H1 (cell line): ENCODE measurements at regions not wholly inside any gene's neighbourhood (a gene's known extent, or its start where the extent isn't known, plus 50 kb on each side); places are given as distances from the start of the nearest gene placed in this dataset.
"Not testable (repeated sequence)": the region's sequence is repeated elsewhere in the genome, so short reads cannot be mapped to it uniquely, and the experiment has no call there.

Source experiments
- BRCA1 ChIP-seq: IDR thresholded peaks from 2 replicates; pipeline ENCODE4 v1.6.1; 2012; ENCODE audit warnings: low read depth, low read length, improper control_type of control experiment
- EP300 ChIP-seq, 2 experiments: IDR thresholded peaks; 1 replicate in 1 of 2; 2 replicates in 1 of 2; pipeline ENCODE4 v1.6.1; 2011 to 2012; ENCODE audit warnings: low read depth in 2 of 2, low read length in 2 of 2, mild to moderate bottlenecking in 2 of 2, borderline replicate concordance in 1 of 2, inconsistent platforms in 1 of 2, moderate library complexity in 1 of 2
- EZH2 ChIP-seq: fragments of 200-600 bp; sonication (generic); IDR thresholded peaks from 2 replicates; pipeline ENCODE4 v1.7.1; 2012; ENCODE audit warnings: low read depth, mild to moderate bottlenecking, moderate library complexity, low read length, inconsistent platforms; ENCODE audit not compliant: severe bottlenecking
- JUN ChIP-seq: IDR thresholded peaks from 2 replicates; pipeline ENCODE4 v1.6.1; 2011; ENCODE audit warnings: low read depth, mild to moderate bottlenecking, improper control_type of control experiment, low read length
- JUND ChIP-seq: IDR thresholded peaks from 2 replicates; pipeline ENCODE4 v1.6.1; 2011; ENCODE audit warnings: mild to moderate bottlenecking, improper control_type of control experiment, low read length
- MAFK ChIP-seq: IDR thresholded peaks from 2 replicates; pipeline ENCODE4 v1.6.1; 2012; ENCODE audit warnings: low read depth, mild to moderate bottlenecking, improper control_type of control experiment, low read length
- POLR2A ChIP-seq, 2 experiments: IDR thresholded peaks; 1 replicate in 1 of 2; 2 replicates in 1 of 2; pipeline ENCODE4 v1.6.1; 2011; ENCODE audit warnings: low read depth in 2 of 2, low read length in 2 of 2, mild to moderate bottlenecking in 2 of 2; ENCODE audit errors: control extremely low read depth in 1 of 2
- POLR2AphosphoS5 ChIP-seq: IDR thresholded peaks from 2 replicates; pipeline ENCODE4 v1.6.1; 2011; ENCODE audit warnings: low read depth, low read length
- RXRA ChIP-seq: IDR thresholded peaks from 2 replicates; pipeline ENCODE4 v1.6.1; 2011; ENCODE audit warnings: low read depth, mild to moderate bottlenecking, low read length, moderate library complexity; ENCODE audit not compliant: insufficient read depth
- TF ChIP-seq, protein P1 (sequence below): fragments of 300-600 bp; sonication (generic); IDR thresholded peaks from 2 replicates; pipeline ENCODE4 v1.7.1; 2012; ENCODE audit warnings: low read length, moderate library complexity, mild to moderate bottlenecking, inconsistent platforms; ENCODE audit not compliant: insufficient replicate concordance
- TF ChIP-seq, protein P2 (sequence below), 3 experiments: IDR thresholded peaks; 1 replicate in 2 of 3; 2 replicates in 1 of 3; pipeline versions ENCODE4 v1.5.1 to v1.6.1; 2011; ENCODE audit warnings: low read length in 3 of 3, mild to moderate bottlenecking in 3 of 3, inconsistent platforms in 2 of 3, low read depth in 1 of 3, moderate library complexity in 1 of 3; ENCODE audit not compliant: insufficient read depth in 1 of 3; ENCODE audit errors: control extremely low read depth in 1 of 3
- TF ChIP-seq, protein P3 (sequence below): IDR thresholded peaks from 2 replicates; pipeline ENCODE4 v1.6.1; 2011; ENCODE audit warnings: low read depth, mild to moderate bottlenecking, low read length; ENCODE audit not compliant: insufficient read depth

DNA sequence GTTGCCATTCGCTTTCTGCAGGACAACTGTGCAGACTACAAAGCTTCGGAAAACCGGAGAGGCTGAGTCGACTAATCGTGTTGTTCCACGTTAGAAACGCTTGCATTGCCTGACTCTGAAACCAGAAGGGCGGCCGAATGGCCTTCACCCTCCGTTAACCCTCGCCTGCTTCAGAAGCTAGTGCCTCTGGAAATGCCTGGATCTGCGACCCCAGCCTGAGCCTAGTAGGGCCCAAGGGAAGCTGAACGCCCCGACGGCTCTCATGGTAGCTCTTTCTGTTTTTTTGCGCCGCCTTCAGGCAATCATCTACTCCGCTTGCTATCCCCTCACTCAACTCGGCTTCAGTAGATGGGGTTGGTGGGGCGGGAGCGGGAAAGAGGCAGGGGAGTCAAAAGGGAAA lies 117.3 kb downstream of the PPIAL4A start:
- TF ChIP-seq POLR2A (IDR thresholded peaks at IDR 0.05; ENCODE audit: control extremely low read depth in 1 of 2, low read depth in 2 of 2, low read length in 2 of 2); RXRA; JUND; BRCA1; EP300 (IDR thresholded peaks at IDR 0.05; ENCODE audit: borderline replicate concordance in 1 of 2, low read depth in 2 of 2, low read length in 2 of 2); POLR2AphosphoS5; JUN; EZH2; MAFK: not testable (repeated sequence)
- TF ChIP-seq, protein P1, sequence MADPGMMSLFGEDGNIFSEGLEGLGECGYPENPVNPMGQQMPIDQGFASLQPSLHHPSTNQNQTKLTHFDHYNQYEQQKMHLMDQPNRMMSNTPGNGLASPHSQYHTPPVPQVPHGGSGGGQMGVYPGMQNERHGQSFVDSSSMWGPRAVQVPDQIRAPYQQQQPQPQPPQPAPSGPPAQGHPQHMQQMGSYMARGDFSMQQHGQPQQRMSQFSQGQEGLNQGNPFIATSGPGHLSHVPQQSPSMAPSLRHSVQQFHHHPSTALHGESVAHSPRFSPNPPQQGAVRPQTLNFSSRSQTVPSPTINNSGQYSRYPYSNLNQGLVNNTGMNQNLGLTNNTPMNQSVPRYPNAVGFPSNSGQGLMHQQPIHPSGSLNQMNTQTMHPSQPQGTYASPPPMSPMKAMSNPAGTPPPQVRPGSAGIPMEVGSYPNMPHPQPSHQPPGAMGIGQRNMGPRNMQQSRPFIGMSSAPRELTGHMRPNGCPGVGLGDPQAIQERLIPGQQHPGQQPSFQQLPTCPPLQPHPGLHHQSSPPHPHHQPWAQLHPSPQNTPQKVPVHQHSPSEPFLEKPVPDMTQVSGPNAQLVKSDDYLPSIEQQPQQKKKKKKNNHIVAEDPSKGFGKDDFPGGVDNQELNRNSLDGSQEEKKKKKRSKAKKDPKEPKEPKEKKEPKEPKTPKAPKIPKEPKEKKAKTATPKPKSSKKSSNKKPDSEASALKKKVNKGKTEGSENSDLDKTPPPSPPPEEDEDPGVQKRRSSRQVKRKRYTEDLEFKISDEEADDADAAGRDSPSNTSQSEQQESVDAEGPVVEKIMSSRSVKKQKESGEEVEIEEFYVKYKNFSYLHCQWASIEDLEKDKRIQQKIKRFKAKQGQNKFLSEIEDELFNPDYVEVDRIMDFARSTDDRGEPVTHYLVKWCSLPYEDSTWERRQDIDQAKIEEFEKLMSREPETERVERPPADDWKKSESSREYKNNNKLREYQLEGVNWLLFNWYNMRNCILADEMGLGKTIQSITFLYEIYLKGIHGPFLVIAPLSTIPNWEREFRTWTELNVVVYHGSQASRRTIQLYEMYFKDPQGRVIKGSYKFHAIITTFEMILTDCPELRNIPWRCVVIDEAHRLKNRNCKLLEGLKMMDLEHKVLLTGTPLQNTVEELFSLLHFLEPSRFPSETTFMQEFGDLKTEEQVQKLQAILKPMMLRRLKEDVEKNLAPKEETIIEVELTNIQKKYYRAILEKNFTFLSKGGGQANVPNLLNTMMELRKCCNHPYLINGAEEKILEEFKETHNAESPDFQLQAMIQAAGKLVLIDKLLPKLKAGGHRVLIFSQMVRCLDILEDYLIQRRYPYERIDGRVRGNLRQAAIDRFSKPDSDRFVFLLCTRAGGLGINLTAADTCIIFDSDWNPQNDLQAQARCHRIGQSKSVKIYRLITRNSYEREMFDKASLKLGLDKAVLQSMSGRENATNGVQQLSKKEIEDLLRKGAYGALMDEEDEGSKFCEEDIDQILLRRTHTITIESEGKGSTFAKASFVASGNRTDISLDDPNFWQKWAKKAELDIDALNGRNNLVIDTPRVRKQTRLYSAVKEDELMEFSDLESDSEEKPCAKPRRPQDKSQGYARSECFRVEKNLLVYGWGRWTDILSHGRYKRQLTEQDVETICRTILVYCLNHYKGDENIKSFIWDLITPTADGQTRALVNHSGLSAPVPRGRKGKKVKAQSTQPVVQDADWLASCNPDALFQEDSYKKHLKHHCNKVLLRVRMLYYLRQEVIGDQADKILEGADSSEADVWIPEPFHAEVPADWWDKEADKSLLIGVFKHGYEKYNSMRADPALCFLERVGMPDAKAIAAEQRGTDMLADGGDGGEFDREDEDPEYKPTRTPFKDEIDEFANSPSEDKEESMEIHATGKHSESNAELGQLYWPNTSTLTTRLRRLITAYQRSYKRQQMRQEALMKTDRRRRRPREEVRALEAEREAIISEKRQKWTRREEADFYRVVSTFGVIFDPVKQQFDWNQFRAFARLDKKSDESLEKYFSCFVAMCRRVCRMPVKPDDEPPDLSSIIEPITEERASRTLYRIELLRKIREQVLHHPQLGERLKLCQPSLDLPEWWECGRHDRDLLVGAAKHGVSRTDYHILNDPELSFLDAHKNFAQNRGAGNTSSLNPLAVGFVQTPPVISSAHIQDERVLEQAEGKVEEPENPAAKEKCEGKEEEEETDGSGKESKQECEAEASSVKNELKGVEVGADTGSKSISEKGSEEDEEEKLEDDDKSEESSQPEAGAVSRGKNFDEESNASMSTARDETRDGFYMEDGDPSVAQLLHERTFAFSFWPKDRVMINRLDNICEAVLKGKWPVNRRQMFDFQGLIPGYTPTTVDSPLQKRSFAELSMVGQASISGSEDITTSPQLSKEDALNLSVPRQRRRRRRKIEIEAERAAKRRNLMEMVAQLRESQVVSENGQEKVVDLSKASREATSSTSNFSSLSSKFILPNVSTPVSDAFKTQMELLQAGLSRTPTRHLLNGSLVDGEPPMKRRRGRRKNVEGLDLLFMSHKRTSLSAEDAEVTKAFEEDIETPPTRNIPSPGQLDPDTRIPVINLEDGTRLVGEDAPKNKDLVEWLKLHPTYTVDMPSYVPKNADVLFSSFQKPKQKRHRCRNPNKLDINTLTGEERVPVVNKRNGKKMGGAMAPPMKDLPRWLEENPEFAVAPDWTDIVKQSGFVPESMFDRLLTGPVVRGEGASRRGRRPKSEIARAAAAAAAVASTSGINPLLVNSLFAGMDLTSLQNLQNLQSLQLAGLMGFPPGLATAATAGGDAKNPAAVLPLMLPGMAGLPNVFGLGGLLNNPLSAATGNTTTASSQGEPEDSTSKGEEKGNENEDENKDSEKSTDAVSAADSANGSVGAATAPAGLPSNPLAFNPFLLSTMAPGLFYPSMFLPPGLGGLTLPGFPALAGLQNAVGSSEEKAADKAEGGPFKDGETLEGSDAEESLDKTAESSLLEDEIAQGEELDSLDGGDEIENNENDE, result not testable (repeated sequence)
- TF ChIP-seq, protein P2, sequence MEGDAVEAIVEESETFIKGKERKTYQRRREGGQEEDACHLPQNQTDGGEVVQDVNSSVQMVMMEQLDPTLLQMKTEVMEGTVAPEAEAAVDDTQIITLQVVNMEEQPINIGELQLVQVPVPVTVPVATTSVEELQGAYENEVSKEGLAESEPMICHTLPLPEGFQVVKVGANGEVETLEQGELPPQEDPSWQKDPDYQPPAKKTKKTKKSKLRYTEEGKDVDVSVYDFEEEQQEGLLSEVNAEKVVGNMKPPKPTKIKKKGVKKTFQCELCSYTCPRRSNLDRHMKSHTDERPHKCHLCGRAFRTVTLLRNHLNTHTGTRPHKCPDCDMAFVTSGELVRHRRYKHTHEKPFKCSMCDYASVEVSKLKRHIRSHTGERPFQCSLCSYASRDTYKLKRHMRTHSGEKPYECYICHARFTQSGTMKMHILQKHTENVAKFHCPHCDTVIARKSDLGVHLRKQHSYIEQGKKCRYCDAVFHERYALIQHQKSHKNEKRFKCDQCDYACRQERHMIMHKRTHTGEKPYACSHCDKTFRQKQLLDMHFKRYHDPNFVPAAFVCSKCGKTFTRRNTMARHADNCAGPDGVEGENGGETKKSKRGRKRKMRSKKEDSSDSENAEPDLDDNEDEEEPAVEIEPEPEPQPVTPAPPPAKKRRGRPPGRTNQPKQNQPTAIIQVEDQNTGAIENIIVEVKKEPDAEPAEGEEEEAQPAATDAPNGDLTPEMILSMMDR (IDR thresholded peaks at IDR 0.05; ENCODE audit: control extremely low read depth in 1 of 3, insufficient read depth in 1 of 3, low read depth in 1 of 3, low read length in 3 of 3), result not testable (repeated sequence)
- TF ChIP-seq, protein P3, sequence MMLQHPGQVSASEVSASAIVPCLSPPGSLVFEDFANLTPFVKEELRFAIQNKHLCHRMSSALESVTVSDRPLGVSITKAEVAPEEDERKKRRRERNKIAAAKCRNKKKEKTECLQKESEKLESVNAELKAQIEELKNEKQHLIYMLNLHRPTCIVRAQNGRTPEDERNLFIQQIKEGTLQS, result not testable (repeated sequence)
